SK-N-SH (cell line): ENCODE measurements at regions not wholly inside any gene's neighbourhood (a gene's known extent, or its start where the extent isn't known, plus 50 kb on each side); places are given as distances from the start of the nearest gene placed in this dataset.
"Not testable (repeated sequence)": the region's sequence is repeated elsewhere in the genome, so short reads cannot be mapped to it uniquely, and the experiment has no call there.

Source experiments
- CTCF ChIA-PET: fragments of 300-600, 350-600 bp; formaldehyde crosslinking; extraction: SDS; loops from one replicate; lab custom pipeline; 2021; lab: Yijun Ruan, JAX
- POLR2A ChIA-PET: fragments of 350-600 bp; sonication (Branson Sonifier 250); formaldehyde crosslinking; extraction: SDS; loops from one replicate; lab custom pipeline; 2020; ENCODE audit warnings: antibody characterized with exemption, inconsistent platforms; lab: Yijun Ruan, JAX
- DNase-seq: peaks from one replicate; pipeline ENCODE4 v3.0.0; 2012
- H2AFZ ChIP-seq: fragments of 200-600 bp; sonication (generic); 2 replicates; pipeline ENCODE4 v1.8.1; 2016; ENCODE audit warnings: antibody characterized with exemption, mild to moderate bottlenecking, low read depth
- H3F3A ChIP-seq: fragments of 200-600 bp; sonication (generic); replicated peaks from 2 replicates; pipeline ENCODE3; 2016; ENCODE audit warnings: antibody characterized with exemption, mild to moderate bottlenecking; ENCODE audit not compliant: insufficient read depth
- H3K27ac ChIP-seq, 2 experiments: fragments of 200-500 bp in 1 of 2; fragments of 200-600 bp in 1 of 2; sonication (Bioruptor generic) in 1 of 2; sonication (generic), shearing (Covaris generic) in 1 of 2; 2 replicates each; pipeline versions ENCODE4 v1.5.1 to v1.6.1; 2014 to 2016; ENCODE audit warnings: low read depth in 2 of 2, inconsistent platforms in 1 of 2, low read length in 1 of 2, mild to moderate bottlenecking in 1 of 2, mixed read lengths in 1 of 2
- H3K27me3 ChIP-seq: fragments of 200-600 bp; sonication (generic), shearing (Covaris generic); 2 replicates; pipeline ENCODE4 v1.6.1; 2016; ENCODE audit warnings: mixed run types; ENCODE audit not compliant: insufficient read depth
- H3K36me3 ChIP-seq, 2 experiments: fragments of 200-500 bp in 1 of 2; fragments of 200-600 bp in 1 of 2; sonication (Bioruptor generic) in 1 of 2; sonication (generic) in 1 of 2; replicated peaks in 1 of 2; 2 replicates each; pipeline versions ENCODE3 to v1.5.1; 2014 to 2016; ENCODE audit warnings: low read length in 1 of 2, mild to moderate bottlenecking in 1 of 2; ENCODE audit not compliant: insufficient read depth in 2 of 2, control insufficient read depth in 1 of 2
- H3K4me1 ChIP-seq, 2 experiments: fragments of 200-500 bp in 1 of 2; fragments of 200-600 bp in 1 of 2; sonication (Bioruptor generic) in 1 of 2; sonication (generic), shearing (Covaris generic) in 1 of 2; 2 replicates each; pipeline versions ENCODE4 v1.5.1 to v1.6.1; 2014 to 2016; ENCODE audit warnings: low read depth in 1 of 2, low read length in 1 of 2, mixed run types in 1 of 2; ENCODE audit not compliant: insufficient read depth in 2 of 2, control insufficient read depth in 1 of 2
- H3K4me2 ChIP-seq: fragments of 200-600 bp; sonication (generic), shearing (Covaris generic); 2 replicates; pipeline ENCODE4 v1.6.1; 2017; ENCODE audit warnings: mixed run types
- H3K4me3 ChIP-seq, 2 experiments: fragments of 200-500 bp in 1 of 2; fragments of 200-600 bp in 1 of 2; sonication (Bioruptor generic) in 1 of 2; sonication (generic), shearing (Covaris generic) in 1 of 2; 2 replicates each; pipeline versions ENCODE4 v1.5.1 to v1.8.1; 2014 to 2016; ENCODE audit warnings: low read depth in 2 of 2, inconsistent platforms in 1 of 2, low read length in 1 of 2, mild to moderate bottlenecking in 1 of 2, mixed read lengths in 1 of 2, moderate library complexity in 1 of 2
- H3K79me2 ChIP-seq: fragments of 200-600 bp; sonication (generic); 2 replicates; pipeline ENCODE4 v1.8.1; 2017; ENCODE audit warnings: mild to moderate bottlenecking; ENCODE audit not compliant: insufficient read depth
- H3K9ac ChIP-seq: fragments of 200-600 bp; sonication (generic); 2 replicates; pipeline ENCODE4 v1.6.1; 2017; ENCODE audit warnings: mixed run types
- H3K9me2 ChIP-seq: fragments of 200-600 bp; sonication (generic); 2 replicates; pipeline ENCODE4 v1.6.1; 2017; ENCODE audit warnings: mixed run types
- H3K9me3 ChIP-seq: fragments of 200-600 bp; sonication (generic); 2 replicates; pipeline ENCODE4 v1.6.1; 2017; ENCODE audit warnings: mixed run types, mild to moderate bottlenecking, moderate library complexity
- H4K20me1 ChIP-seq: fragments of 200-600 bp; sonication (generic); 2 replicates; pipeline ENCODE4 v1.6.1; 2017; ENCODE audit warnings: mild to moderate bottlenecking, mixed run types; ENCODE audit not compliant: insufficient read depth
- FOXJ3 ChIP-seq: sonication (generic); formaldehyde crosslinking; IDR thresholded peaks from 2 replicates; pipeline ENCODE4 v1.5.1; 2020; ENCODE audit warnings: mild to moderate bottlenecking, missing genetic modification reagents
- MAX ChIP-seq: IDR thresholded peaks from 2 replicates; pipeline ENCODE4 v1.4.0; 2012; ENCODE audit warnings: low read depth
- RXRA ChIP-seq: IDR thresholded peaks from 2 replicates; pipeline ENCODE4 v1.4.0; 2012; ENCODE audit warnings: low read depth, mild to moderate bottlenecking, borderline replicate concordance
- TCF12 ChIP-seq: IDR thresholded peaks from 2 replicates; pipeline ENCODE4 v1.4.0; 2012
- USF2 ChIP-seq: fragments of 150-350 bp; IDR thresholded peaks from 2 replicates; pipeline ENCODE4 v1.6.1; 2017; ENCODE audit warnings: antibody characterized with exemption, low read length, low read depth, borderline replicate concordance
- YY1 ChIP-seq: IDR thresholded peaks from 2 replicates; pipeline ENCODE4 v1.4.0; 2012; ENCODE audit warnings: low read depth, mild to moderate bottlenecking
- WGBS: methylation state at CpG from one replicate; pipeline ENCODE4 v1.1.6; 2017; ENCODE audit warnings: low lambda C conversion rate; 5-methylcytosine and 5-hydroxymethylcytosine counted together
- TF ChIP-seq, protein P1 (sequence below): IDR thresholded peaks from 2 replicates; pipeline ENCODE4; 2012
- TF ChIP-seq, protein P2 (sequence below): IDR thresholded peaks from 2 replicates; pipeline ENCODE4 v1.4.0; 2012; ENCODE audit warnings: low read depth, borderline replicate concordance

GRCh38 chr15:88965097-88965496 lies 51.9 kb upstream of the MFGE8 start:
- H2AFZ ChIP-seq, H3K27me3 ChIP-seq, H3K9ac ChIP-seq, H4K20me1 ChIP-seq, POLR2A ChIA-PET, H3K4me1 ChIP-seq, H3F3A ChIP-seq, H3K4me3 ChIP-seq, CTCF ChIA-PET, H3K9me3 ChIP-seq, H3K79me2 ChIP-seq, H3K4me2 ChIP-seq, H3K36me3 ChIP-seq, H3K27ac ChIP-seq, DNase-seq, H3K9me2 ChIP-seq: not testable (repeated sequence)
- WGBS = 33% methylated on average over 1 of the region's 1 CpG

DNA sequence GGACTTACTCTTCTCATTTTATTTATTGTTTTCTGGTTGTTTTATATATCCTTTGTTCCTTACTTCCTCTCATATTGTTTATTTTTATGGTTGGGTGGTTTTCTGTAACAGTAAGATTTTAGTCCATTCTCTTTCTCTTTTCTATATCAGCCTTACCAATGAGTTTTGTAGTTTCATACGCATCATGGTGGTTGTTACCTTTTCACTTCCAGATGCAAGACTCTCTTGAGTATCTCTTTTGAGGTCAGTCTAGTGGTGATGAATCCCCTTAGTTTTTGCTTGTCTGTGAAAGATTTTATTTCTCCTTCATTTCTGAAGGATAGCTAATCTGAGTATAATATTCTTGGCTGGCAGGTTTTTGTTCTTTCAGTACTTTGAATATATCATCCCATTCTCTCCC lies 57.1 kb upstream of the MFGE8 start:
- no peaks in the 10 kb centered on the region for H3F3A ChIP-seq
- no peaks in the 10 kb centered on the region for H3K79me2 ChIP-seq
- H3K36me3 ChIP-seq = no peaks in the 10 kb centered on the region
- H3K27ac ChIP-seq = no peak overlapping the region
- no peak for DNase-seq
- H2AFZ ChIP-seq = no peak overlapping the region
- no peaks in the 10 kb centered on the region for H3K9me2 ChIP-seq
- H3K9ac ChIP-seq = no peak overlapping the region
- H3K9me3 ChIP-seq = no peaks in the 10 kb centered on the region
- H3K4me2 ChIP-seq = no peak overlapping the region
- TF ChIP-seq YY1 (no peak), RXRA (no peak), MAX (no peak), FOXJ3 (CRISPR knock-in tag) (no peak), USF2 (no peak), TCF12 (no peak)
- TF ChIP-seq, protein P1, sequence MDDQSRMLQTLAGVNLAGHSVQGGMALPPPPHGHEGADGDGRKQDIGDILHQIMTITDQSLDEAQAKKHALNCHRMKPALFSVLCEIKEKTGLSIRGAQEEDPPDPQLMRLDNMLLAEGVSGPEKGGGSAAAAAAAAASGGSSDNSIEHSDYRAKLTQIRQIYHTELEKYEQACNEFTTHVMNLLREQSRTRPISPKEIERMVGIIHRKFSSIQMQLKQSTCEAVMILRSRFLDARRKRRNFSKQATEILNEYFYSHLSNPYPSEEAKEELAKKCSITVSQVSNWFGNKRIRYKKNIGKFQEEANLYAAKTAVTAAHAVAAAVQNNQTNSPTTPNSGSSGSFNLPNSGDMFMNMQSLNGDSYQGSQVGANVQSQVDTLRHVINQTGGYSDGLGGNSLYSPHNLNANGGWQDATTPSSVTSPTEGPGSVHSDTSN = no peak
- TF ChIP-seq, protein P2, sequence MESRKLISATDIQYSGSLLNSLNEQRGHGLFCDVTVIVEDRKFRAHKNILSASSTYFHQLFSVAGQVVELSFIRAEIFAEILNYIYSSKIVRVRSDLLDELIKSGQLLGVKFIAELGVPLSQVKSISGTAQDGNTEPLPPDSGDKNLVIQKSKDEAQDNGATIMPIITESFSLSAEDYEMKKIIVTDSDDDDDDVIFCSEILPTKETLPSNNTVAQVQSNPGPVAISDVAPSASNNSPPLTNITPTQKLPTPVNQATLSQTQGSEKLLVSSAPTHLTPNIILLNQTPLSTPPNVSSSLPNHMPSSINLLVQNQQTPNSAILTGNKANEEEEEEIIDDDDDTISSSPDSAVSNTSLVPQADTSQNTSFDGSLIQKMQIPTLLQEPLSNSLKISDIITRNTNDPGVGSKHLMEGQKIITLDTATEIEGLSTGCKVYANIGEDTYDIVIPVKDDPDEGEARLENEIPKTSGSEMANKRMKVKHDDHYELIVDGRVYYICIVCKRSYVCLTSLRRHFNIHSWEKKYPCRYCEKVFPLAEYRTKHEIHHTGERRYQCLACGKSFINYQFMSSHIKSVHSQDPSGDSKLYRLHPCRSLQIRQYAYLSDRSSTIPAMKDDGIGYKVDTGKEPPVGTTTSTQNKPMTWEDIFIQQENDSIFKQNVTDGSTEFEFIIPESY = no peak
- no peaks in the 10 kb centered on the region for H3K27me3 ChIP-seq
- no peaks in the 10 kb centered on the region for H3K4me1 ChIP-seq
- ChIA-PET POLR2A (no interaction called here), CTCF (no interaction called here)
- WGBS = 77% methylated on average over 1 of the region's 1 CpG
- H3K4me3 ChIP-seq = no peak overlapping the region
- no peaks in the 10 kb centered on the region for H4K20me1 ChIP-seq

GRCh38 chr15:88974392-88974791 lies 61.2 kb upstream of the MFGE8 start:
- Histone ChIP-seq H3K9me2 (no peaks in the 10 kb centered on the region), H3K4me3 (no peak overlapping the region), H3K9ac (no peak overlapping the region), H2AFZ (no peak overlapping the region), H3K27ac (no peak overlapping the region), H3K9me3 (no peaks in the 10 kb centered on the region), H3K79me2 (no peaks in the 10 kb centered on the region), H3K36me3 (no peaks in the 10 kb centered on the region), H4K20me1 (no peaks in the 10 kb centered on the region), H3K4me1 (no peaks in the 10 kb centered on the region), H3K27me3 (no peaks in the 10 kb centered on the region), H3F3A (no peaks in the 10 kb centered on the region), H3K4me2 (no peak overlapping the region)
- POLR2A ChIA-PET = no interaction called here
- 54% methylated on average over 4 of the region's 4 CpGs for WGBS
- no peak for TF ChIP-seq YY1
- DNase-seq = no peak
- CTCF ChIA-PET = no interaction called here
